IMR-90 (cell line): ENCODE measurements at regions not wholly inside any gene's neighbourhood (a gene's known extent, or its start where the extent isn't known, plus 50 kb on each side); places are given as distances from the start of the nearest gene placed in this dataset.

ENCODE experiments used
- ATAC-seq: fragments of 200-7000 bp; cut with Tn5 transposase; 2 replicates; pipeline ENCODE4 v1.9.1; 2020; ENCODE audit warnings: low read depth, mild to moderate bottlenecking, moderate library complexity
- BruUV-seq: library from RNA; stranded (reverse); fragments of 400-500 nt; replicated peaks from 2 replicates; lab custom pipeline; 2021; lab: Mats Ljungman, UMichigan
- CTCF ChIA-PET: fragments of 300-600 bp; formaldehyde crosslinking; extraction: SDS; loops from one replicate; lab custom pipeline; 2021; ENCODE audit warnings: antibody characterized with exemption; lab: Yijun Ruan, JAX
- POLR2A ChIA-PET: fragments of 300-600 bp; sonication (Branson Sonifier 250); formaldehyde crosslinking; loops from one replicate; lab custom pipeline; 2022; ENCODE audit warnings: antibody characterized with exemption; ENCODE audit not compliant: unreplicated experiment; lab: Charles Lee
- DNase-seq: peaks from one replicate; pipeline ENCODE4 v3.0.0; 2013
- H2AFZ ChIP-seq: replicated peaks from 2 replicates; pipeline ENCODE3; 2013; ENCODE audit warnings: low read length, mild to moderate bottlenecking; ENCODE audit not compliant: poor library complexity
- H2AK5ac ChIP-seq: 2 replicates; pipeline ENCODE4 v1.6.1; 2013; ENCODE audit warnings: low read depth, low read length, inconsistent platforms
- H2AK9ac ChIP-seq: replicated peaks from 2 replicates; pipeline ENCODE3; 2013; ENCODE audit warnings: mild to moderate bottlenecking, low read depth, low read length, moderate library complexity; ENCODE audit not compliant: poor library complexity
- H2BK120ac ChIP-seq: 2 replicates; pipeline ENCODE4 v1.6.1; 2013; ENCODE audit warnings: low read depth, low read length, inconsistent platforms
- H2BK15ac ChIP-seq: 3 replicates; pipeline ENCODE4 v1.6.1; 2013; ENCODE audit warnings: low read depth, low read length, inconsistent platforms
- H2BK20ac ChIP-seq: 2 replicates; pipeline ENCODE4 v1.6.1; 2013; ENCODE audit warnings: low read depth, mild to moderate bottlenecking, inconsistent platforms, low read length, moderate library complexity
- H2BK5ac ChIP-seq: 2 replicates; pipeline ENCODE4 v1.6.1; 2013; ENCODE audit warnings: mild to moderate bottlenecking, low read depth, low read length, inconsistent platforms; ENCODE audit not compliant: poor library complexity, severe bottlenecking
- H3K14ac ChIP-seq: replicated peaks from 2 replicates; pipeline ENCODE4 v1.6.1; 2013; ENCODE audit warnings: low read depth, low read length, inconsistent platforms
- H3K18ac ChIP-seq: 2 replicates; pipeline ENCODE4 v1.6.1; 2013; ENCODE audit warnings: low read depth, low read length, control low read depth
- H3K23ac ChIP-seq: 2 replicates; pipeline ENCODE4 v1.6.1; 2013; ENCODE audit warnings: low read depth, low read length, inconsistent platforms
- H3K27ac ChIP-seq: 2 replicates; pipeline ENCODE4 v1.5.1; 2013; ENCODE audit warnings: mild to moderate bottlenecking, control low read depth, low read length; ENCODE audit not compliant: insufficient read depth
- H3K27me3 ChIP-seq: 2 replicates; pipeline ENCODE4 v1.6.1; 2013; ENCODE audit warnings: low read length; ENCODE audit not compliant: control insufficient read depth, insufficient read depth
- H3K36me3 ChIP-seq: 2 replicates; pipeline ENCODE4 v1.6.1; 2013; ENCODE audit warnings: low read length, mixed read lengths; ENCODE audit not compliant: control insufficient read depth, insufficient read depth
- H3K4ac ChIP-seq: 2 replicates; pipeline ENCODE4 v1.6.1; 2013; ENCODE audit warnings: low read depth, low read length, inconsistent platforms
- H3K4me1 ChIP-seq: 2 replicates; pipeline ENCODE4 v1.6.1; 2013; ENCODE audit warnings: low read length, mixed read lengths; ENCODE audit not compliant: control insufficient read depth, insufficient read depth
- H3K4me2 ChIP-seq: 2 replicates; pipeline ENCODE4 v1.6.1; 2013; ENCODE audit warnings: low read depth, mild to moderate bottlenecking, control low read depth, low read length, moderate library complexity
- H3K4me3 ChIP-seq: 2 replicates; pipeline ENCODE4 v1.5.1; 2013; ENCODE audit warnings: low read depth, mild to moderate bottlenecking, control low read depth, low read length, moderate library complexity; ENCODE audit not compliant: insufficient read depth
- H3K56ac ChIP-seq: 2 replicates; pipeline ENCODE4 v1.6.1; 2013; ENCODE audit warnings: low read length, inconsistent platforms; ENCODE audit not compliant: insufficient read depth; ENCODE audit errors: extremely low read depth
- H3K79me1 ChIP-seq, 2 experiments: 2 replicates each; pipeline ENCODE4 v1.6.1; 2013; ENCODE audit warnings: low read length in 2 of 2, inconsistent platforms in 1 of 2, low read depth in 1 of 2
- H3K9ac ChIP-seq: 2 replicates; pipeline ENCODE4 v1.6.1; 2013; ENCODE audit warnings: low read depth, low read length, control low read depth
- H3K9me1 ChIP-seq: 2 replicates; pipeline ENCODE4 v1.6.1; 2013; ENCODE audit warnings: low read length, inconsistent platforms; ENCODE audit not compliant: insufficient read depth
- H3K9me3 ChIP-seq: 2 replicates; pipeline ENCODE4 v1.6.1; 2013; ENCODE audit warnings: low read length; ENCODE audit not compliant: control insufficient read depth, insufficient read depth
- H4K20me1 ChIP-seq: 2 replicates; pipeline ENCODE4 v1.6.1; 2013; ENCODE audit warnings: low read length, inconsistent platforms; ENCODE audit not compliant: insufficient read depth
- H4K5ac ChIP-seq: 2 replicates; pipeline ENCODE4 v1.6.1; 2013; ENCODE audit warnings: mild to moderate bottlenecking, low read depth, low read length, control low read depth
- H4K8ac ChIP-seq, 2 experiments: 2 replicates each; pipeline ENCODE4 v1.6.1; 2013; ENCODE audit warnings: low read depth in 2 of 2, low read length in 2 of 2, control low read depth in 1 of 2, inconsistent platforms in 1 of 2
- H4K91ac ChIP-seq: 2 replicates; pipeline ENCODE4 v1.6.1; 2013; ENCODE audit warnings: low read depth, low read length, inconsistent platforms; ENCODE audit not compliant: insufficient read depth
- BHLHE40 ChIP-seq: fragments of 150-350 bp; IDR thresholded peaks from 2 replicates; pipeline ENCODE4 v1.6.1; 2016; ENCODE audit warnings: mild to moderate bottlenecking, low read depth, low read length
- CEBPB ChIP-seq: IDR thresholded peaks from 2 replicates; pipeline ENCODE4 v1.6.1; 2012; ENCODE audit warnings: low read depth, low read length, improper control_type of control experiment
- CHD1 ChIP-seq: IDR thresholded peaks from 2 replicates; pipeline ENCODE4 v1.6.1; 2012; ENCODE audit warnings: low read depth, low read length, improper control_type of control experiment
- CTCF ChIP-seq: conservative IDR thresholded peaks from 2 replicates; pipeline ENCODE4 v1.5.1; 2012; ENCODE audit warnings: mild to moderate bottlenecking, low read depth, low read length, improper control_type of control experiment
- ELK1 ChIP-seq: fragments of 150-350 bp; IDR thresholded peaks from 2 replicates; pipeline ENCODE4 v1.6.1; 2016; ENCODE audit warnings: low read depth, mild to moderate bottlenecking, low read length, moderate library complexity, borderline replicate concordance
- FOS ChIP-seq: fragments of 150-350 bp; IDR thresholded peaks from 2 replicates; pipeline ENCODE4 v1.6.1; 2016; ENCODE audit warnings: low read depth, low read length
- MAFK ChIP-seq: IDR thresholded peaks from 2 replicates; pipeline ENCODE4 v1.6.1; 2012; ENCODE audit warnings: low read depth, low read length, improper control_type of control experiment
- MAZ ChIP-seq: IDR thresholded peaks from 2 replicates; pipeline ENCODE4 v1.6.1; 2012; ENCODE audit warnings: low read depth, mild to moderate bottlenecking, low read length, improper control_type of control experiment, moderate library complexity, borderline replicate concordance
- MXI1 ChIP-seq: IDR thresholded peaks from 2 replicates; pipeline ENCODE4 v1.6.1; 2012; ENCODE audit warnings: low read depth, mild to moderate bottlenecking, low read length, moderate library complexity, borderline replicate concordance
- NFE2L2 ChIP-seq: fragments of 150-350 bp; IDR thresholded peaks from 2 replicates; pipeline ENCODE4 v1.6.1; 2016; ENCODE audit warnings: low read depth, mild to moderate bottlenecking, low read length
- POLR2A ChIP-seq: IDR thresholded peaks from 2 replicates; pipeline ENCODE4 v1.6.1; 2012; ENCODE audit warnings: mild to moderate bottlenecking, low read depth, low read length
- RAD21 ChIP-seq: IDR thresholded peaks from 2 replicates; pipeline ENCODE4 v1.6.1; 2012; ENCODE audit warnings: low read length, improper control_type of control experiment
- RCOR1 ChIP-seq: IDR thresholded peaks from 2 replicates; pipeline ENCODE4 v1.6.1; 2012; ENCODE audit warnings: mild to moderate bottlenecking, low read length, improper control_type of control experiment; ENCODE audit not compliant: insufficient replicate concordance
- RFX5 ChIP-seq: IDR thresholded peaks from 2 replicates; pipeline ENCODE4 v1.8.0; 2012; ENCODE audit warnings: low read depth, mild to moderate bottlenecking, low read length, moderate library complexity
- SMC3 ChIP-seq: fragments of 150-350 bp; IDR thresholded peaks from 2 replicates; pipeline ENCODE4 v1.6.1; 2016; ENCODE audit warnings: low read depth, mild to moderate bottlenecking, antibody characterized with exemption, low read length, moderate library complexity
- WGBS, 2 experiments: methylation state at CpG; one replicate each; pipeline versions ENCODE4 v1.1.5 to v1.1.7; 2013; ENCODE audit warnings: missing lambda C conversion rate in 2 of 2; ENCODE audit not compliant: insufficient read length in 1 of 2; ENCODE audit errors: extremely low coverage in 2 of 2; 5-methylcytosine and 5-hydroxymethylcytosine counted together
- dilution Hi-C: fragments of 300-500 bp; cut with HindIII; formaldehyde crosslinking; loops from one replicate; pipeline ENCODE4 v1.14.3; 2018; ENCODE audit warnings: low sequenced_read_pairs; ENCODE audit not compliant: unreplicated experiment
- in situ Hi-C: fragments of 300-500 bp; cut with MboI; formaldehyde crosslinking; loops from 3 replicates; pipeline ENCODE4 v1.14.3; 2019; ENCODE audit warnings: low sequenced_read_pairs, inconsistent platforms, mixed read lengths
- intact Hi-C: fragments of 100-400 bp; cut with micrococcal nuclease; formaldehyde crosslinking; loops from 2 replicates; pipeline ENCODE4 v1.10.0; 2022
- TF ChIP-seq, protein P1 (sequence below): fragments of 150-350 bp; IDR thresholded peaks from 2 replicates; pipeline ENCODE4 v1.6.1; 2017; ENCODE audit warnings: mild to moderate bottlenecking, antibody characterized with exemption, low read length, low read depth

DNA sequence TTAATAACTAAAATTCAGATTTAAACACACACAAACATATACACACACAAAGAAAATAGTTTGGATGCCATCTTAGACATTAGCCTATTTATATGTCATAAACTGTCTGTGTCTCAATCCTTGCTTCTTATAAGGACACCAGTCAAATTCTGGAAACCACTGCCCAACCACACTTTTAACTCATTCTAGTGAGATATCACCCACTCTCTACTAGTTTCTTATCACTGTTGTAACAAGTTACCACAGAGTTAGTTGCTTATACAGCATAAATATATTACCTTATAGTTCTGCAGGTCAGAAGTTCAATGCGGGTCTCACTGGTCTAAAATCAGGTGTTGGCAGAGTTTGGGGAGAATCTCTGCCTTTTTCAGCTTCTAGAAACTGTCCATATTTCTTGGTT, 239.1 kb downstream of the MTX2 start:
- no TSS peak for BruUV-seq
- Histone ChIP-seq H3K23ac (no peak overlapping the region), H3K27ac (no peak overlapping the region), H3K9me1 (no peaks in the 10 kb centered on the region), H4K8ac (no peak overlapping the region), H2AK9ac (no peak overlapping the region), H2BK20ac (no peak overlapping the region), H4K20me1 (no peaks in the 10 kb centered on the region), H3K79me1 (no peaks in the 10 kb centered on the region), H4K5ac (no peak overlapping the region), H3K18ac (no peak overlapping the region), H3K4me1 (no peaks in the 10 kb centered on the region), H2AFZ (no peak overlapping the region), H3K9me3 (no peaks in the 10 kb centered on the region), H3K27me3 (peaks cover 1% of the 10 kb centered on the region), H2BK5ac (no peak overlapping the region), H2BK120ac (no peak overlapping the region), H3K4ac (no peak overlapping the region), H2BK15ac (no peak overlapping the region), H4K91ac (no peak overlapping the region), H3K56ac (no peak overlapping the region), H3K9ac (no peak overlapping the region), H3K4me3 (no peak overlapping the region), H3K36me3 (no peaks in the 10 kb centered on the region), H3K14ac (no peak overlapping the region), H2AK5ac (no peak overlapping the region), H3K4me2 (no peak overlapping the region)
- no peak for DNase-seq
- ATAC-seq: no peak
- intact Hi-C loops (no loop called here), dilution Hi-C loops (no loop called here), in situ Hi-C loops (no loop called here)
- ChIA-PET CTCF (no interaction called here), POLR2A (no interaction called here)
- TF ChIP-seq BHLHE40: no peak
- TF ChIP-seq, protein P1, sequence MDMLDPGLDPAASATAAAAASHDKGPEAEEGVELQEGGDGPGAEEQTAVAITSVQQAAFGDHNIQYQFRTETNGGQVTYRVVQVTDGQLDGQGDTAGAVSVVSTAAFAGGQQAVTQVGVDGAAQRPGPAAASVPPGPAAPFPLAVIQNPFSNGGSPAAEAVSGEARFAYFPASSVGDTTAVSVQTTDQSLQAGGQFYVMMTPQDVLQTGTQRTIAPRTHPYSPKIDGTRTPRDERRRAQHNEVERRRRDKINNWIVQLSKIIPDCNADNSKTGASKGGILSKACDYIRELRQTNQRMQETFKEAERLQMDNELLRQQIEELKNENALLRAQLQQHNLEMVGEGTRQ: no peak
- TF ChIP-seq CHD1: no peak
- TF ChIP-seq SMC3: no peak
- no peak for TF ChIP-seq POLR2A
- TF ChIP-seq RCOR1: no peak
- no peak for TF ChIP-seq RAD21
- TF ChIP-seq MAZ: no peak
- no peak for TF ChIP-seq NFE2L2
- no peak for TF ChIP-seq RFX5
- TF ChIP-seq MAFK: no peak
- no peak for TF ChIP-seq CEBPB
- TF ChIP-seq MXI1: no peak
- TF ChIP-seq FOS: no peak
- TF ChIP-seq CTCF: no peak
- TF ChIP-seq ELK1: no peak
- WGBS, 2 experiments: no CpG with 5 or more reads among the region's 1 CpG
